ENCODE measurements at regions not wholly inside any gene's neighbourhood (a gene's known extent, or its start where the extent isn't known, plus 50 kb on each side); places are given as distances from the start of the nearest gene placed in this dataset.

- TF ChIP-seq CHD7 (IDR thresholded peaks at IDR 0.05; ENCODE audit: insufficient replicate concordance, low read length) (no peak), TBP (IDR thresholded peaks at IDR 0.05; ENCODE audit: low read depth, low read length) (no peak), MAFK (IDR thresholded peaks at IDR 0.05; ENCODE audit: low read depth, low read length) (no peak), SUZ12 (IDR thresholded peaks at IDR 0.05; ENCODE audit: low read length) (no peak), POLR2A (IDR thresholded peaks at IDR 0.05; ENCODE audit: control extremely low read depth in 1 of 2, low read depth in 2 of 2, low read length in 2 of 2) (no peak), GTF2F1 (IDR thresholded peaks at IDR 0.05; ENCODE audit: borderline replicate concordance, low read depth, low read length) (no peak), TAF7 (optimal IDR thresholded peaks at IDR 0.05; ENCODE audit: borderline replicate concordance, low read depth, low read length) (no peak), USF2 (IDR thresholded peaks at IDR 0.05; ENCODE audit: low read length) (no peak), BRCA1 (IDR thresholded peaks at IDR 0.05; ENCODE audit: low read depth, low read length) (no peak)
Measured at GRCh38 chr7:145471883-145472282, 636.0 kb upstream of the TPK1 start (continued).
